IPS-NIHi11 (cell line): ENCODE measurements at regions not wholly inside any gene's neighbourhood (a gene's known extent, or its start where the extent isn't known, plus 50 kb on each side); places are given as distances from the start of the nearest gene placed in this dataset.

ENCODE experiments used
- DNase-seq: peaks from one replicate; pipeline ENCODE4 v3.0.0; 2012; ENCODE audit warnings: mixed read lengths, low spot score

DNA sequence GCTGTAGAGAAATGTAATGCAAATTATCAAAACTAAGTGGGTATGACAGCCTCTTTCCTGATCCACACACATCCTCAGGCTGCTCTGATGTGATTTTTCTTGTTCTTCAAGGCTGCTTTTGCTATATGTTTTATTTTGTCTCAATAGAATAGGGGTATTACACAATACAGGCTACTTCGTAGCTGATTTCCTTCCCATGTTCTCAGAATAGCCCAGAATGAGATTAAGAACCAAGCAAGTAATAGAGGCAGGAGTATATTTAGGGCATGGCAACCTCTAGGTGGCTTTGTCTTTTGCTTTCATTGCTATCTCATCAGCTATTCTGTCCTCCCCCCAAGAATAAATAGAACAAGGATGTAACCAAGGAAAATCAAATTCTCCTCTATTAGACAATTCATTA lies 241.8 kb downstream of the ALDH8A1 start:
- no peak for DNase-seq

DNA sequence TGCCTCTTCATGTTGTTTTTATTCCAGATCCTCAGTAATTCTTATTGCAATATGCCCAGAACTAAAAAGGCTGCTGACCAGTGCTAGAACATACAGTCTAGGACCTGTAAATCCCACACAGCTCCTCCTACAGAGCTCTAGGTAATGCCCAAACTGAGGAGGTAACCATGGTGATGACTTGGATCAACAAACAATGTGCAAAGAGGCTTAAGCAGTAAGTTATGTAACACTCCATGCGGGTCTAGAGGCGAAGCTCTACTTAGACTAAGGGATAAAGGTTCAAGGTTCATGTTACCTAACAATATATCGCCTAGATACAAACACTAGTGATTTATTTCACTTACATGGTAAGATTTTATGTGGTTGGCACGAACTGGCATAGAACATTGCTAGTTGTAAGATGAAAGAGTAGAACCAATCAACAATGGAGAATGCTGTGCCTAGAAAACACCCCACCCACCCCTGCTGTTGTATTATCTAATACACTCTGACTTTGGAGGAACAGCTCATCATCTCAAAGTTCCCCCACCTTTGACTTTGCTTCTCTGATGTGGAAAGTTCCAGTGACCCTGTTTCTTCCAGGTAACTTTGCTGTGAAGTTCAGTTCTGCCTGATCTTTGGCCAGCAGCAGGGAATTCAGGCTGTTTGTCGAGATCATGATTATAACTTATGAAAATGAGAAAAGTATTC lies 242.4 kb downstream of the ALDH8A1 start:
- peak; percentile 27 for DNase-seq

DNA sequence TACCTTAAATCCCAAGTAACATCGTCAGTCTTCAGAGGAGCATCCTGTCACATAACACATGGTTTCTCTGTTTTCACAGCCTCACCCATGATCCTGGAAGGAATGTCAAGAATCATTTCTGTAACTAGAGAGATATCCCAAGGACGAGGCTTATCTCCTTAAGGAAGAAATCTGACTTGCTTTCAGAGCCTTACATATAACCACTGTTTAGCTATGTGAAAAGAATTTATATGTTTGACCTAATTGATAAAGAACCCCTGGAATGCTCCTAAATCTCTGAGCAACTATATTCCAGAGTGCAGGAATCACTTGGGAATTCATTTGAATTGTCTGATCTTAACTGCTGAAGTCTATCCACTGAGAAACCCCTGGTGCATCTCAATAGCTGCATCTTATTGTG lies 243.1 kb downstream of the ALDH8A1 start:
- no peak for DNase-seq

DNA sequence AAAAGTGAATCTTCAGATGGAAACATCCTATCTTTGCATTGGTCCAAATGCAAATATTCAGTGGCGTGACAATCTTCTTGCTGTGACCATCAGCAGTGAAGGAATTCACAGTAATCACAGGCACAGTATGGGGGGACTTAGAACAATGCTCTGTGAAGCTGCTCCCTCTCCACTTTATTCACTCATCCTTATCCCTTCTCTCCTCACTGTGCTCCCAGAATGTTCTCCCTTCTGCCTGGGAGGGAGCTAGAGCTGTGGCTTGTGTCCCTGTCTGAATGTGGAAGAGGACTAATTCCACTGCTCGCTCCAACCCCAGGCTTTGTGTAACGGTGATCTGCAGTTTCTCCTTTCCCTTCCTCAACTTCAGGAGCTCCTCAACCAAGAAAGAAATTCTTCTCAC lies 243.7 kb downstream of the ALDH8A1 start:
- DNase-seq = peak; percentile 35

DNA sequence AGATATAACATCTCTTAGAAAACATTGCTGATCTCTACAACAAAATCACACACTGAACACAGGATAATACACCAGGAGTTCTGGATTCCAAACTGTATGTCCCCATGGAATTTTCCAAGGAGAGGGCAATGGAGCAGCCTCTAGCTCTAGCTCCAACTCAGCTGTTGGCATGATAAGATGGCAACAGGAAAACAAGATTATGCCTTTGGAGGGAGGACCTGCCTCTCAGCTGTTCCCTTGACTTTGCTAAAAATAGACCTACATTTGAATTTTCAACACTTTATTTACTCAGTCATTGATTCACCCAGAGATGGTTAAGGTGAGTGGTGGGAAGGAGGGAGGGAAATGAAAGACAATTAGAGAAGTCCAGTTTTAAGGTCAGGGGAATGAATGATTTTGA lies 246.7 kb downstream of the ALDH8A1 start:
- no peak for DNase-seq

DNA sequence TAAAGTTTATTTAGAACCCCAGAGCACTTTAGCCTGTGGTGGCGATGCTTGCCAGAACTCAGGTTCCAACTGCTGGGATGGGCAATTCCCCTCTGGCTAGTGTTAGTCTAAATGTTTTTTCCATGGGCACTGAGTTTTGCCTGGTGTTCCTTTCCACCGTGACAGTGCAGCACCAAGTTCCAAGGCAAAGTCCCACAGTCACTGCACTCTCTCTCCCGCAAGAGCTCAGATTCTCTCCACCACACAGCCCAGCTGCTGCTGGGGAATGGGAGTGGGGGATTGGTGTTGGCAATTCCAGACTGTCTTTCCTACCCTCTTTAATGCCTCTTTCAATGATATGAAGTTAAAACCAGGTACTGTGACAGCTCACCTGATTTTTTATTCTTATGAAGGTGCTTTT lies 247.6 kb downstream of the ALDH8A1 start:
- no peak for DNase-seq

DNA sequence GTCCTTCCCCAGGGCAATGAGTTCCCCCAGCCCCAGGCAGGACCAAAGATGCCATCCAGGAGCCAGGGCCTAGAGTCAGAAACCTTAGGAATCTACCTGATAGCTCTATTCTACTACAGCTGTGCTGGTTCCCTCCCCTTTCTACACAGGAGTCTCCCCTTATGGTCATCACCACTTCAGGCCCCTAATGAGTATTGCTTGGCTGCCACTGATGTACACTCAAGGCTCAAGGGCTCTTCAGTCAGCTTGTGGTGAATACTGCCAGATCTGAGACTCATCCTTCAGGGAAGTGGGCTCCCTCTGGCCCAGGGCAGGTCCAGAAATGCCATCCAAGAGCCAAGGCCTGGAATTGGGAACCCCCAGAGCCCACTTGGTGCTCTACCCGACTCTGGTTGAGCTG lies 248.6 kb downstream of the ALDH8A1 start:
- DNase-seq = no peak

DNA sequence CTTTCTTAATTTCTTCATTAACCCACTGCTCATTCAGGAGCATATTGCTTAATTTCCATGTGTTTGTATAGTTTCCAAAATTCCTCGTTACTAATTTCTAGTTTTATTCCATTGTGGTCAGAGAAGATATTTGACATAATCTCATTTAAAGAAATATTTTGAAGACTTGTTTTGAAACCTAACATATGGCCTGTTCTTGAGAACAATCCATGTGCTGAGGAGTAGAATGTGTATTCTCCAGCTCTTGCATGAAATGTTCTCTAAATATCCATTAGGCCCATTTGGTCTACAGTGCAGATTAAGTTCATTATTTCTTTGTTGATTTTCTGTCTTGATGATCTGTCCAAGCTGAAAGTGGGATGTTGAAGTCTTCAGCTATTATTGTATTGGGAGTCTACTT lies 251.7 kb downstream of the ALDH8A1 start:
- no peak for DNase-seq

DNA sequence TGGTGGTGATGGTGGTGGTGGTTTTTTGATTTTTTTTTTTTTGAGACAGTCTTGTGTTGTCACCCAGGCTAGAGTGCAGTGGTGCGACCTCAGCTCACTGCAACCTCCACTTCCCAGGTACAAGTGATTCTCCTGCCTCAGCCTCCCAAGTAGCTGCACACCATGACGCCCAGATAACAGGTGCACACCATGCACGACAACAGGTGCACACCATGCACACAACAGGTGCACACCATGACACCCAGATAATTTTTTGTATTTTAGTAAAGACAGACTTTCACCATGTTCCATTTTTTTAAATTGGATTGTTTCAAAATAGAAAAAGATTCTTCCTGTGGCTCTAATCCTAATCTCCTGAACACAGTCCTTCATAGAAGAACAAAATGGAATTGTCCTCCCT lies 257.9 kb downstream of the ALDH8A1 start:
- DNase-seq = no peak

DNA sequence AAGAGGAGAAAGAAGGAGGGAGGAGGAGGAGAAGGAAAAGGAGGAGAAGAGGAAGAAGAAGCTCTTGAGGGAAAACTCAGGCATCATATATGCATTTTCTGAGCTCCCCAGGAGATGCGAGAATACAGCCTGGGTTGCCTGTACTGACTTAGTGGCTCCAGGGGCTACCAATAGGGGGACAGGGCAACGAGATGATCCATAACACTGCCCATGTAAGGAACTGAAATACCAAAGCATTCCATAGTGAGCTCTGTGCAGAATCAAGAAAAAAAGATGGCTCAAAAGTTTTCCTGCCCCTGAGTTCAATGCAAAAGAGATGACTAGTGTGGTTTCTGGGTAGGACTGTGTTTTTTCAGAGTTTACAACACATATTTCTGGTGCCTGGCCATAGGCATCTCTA lies 258.7 kb downstream of the ALDH8A1 start:
- DNase-seq = no peak

DNA sequence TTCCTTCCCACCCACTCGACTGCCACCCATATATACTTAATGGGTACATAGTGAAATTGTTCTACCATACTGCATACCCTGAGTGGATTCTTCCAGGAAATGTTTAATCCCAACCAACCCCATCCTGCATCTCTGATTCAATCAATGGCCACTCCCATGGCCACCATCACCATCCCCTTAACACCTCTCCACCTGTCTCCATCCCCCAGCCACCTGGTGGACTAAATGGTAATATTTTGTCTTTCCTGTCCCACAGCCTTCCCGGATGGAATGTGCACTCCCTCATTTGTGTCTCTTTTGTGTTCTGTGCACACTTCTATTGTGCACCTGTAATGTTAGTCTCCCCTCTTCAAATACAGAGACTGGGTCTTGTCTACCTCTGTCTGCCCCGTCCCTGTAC lies 259.9 kb downstream of the ALDH8A1 start:
- DNase-seq = no peak

DNA sequence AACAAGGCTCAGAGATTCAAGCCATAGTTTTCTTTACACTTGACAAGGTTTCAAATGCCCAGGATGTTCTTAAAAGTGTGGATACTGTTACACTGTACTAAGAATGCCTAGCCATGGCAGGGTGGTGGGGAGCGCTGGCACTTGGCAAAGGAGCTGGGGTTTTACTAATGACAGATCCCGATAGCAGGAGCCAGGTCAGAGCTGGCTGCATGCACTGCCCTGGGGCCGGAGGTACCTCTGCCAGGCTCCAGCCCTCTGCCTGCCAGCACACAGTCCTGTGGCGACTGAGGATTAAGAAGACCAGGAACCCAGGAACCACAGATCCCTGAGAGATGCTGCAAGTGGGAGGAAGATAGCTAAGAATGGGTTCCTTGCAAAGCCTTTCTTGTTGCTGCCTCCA lies 260.3 kb downstream of the ALDH8A1 start:
- DNase-seq = no peak

DNA sequence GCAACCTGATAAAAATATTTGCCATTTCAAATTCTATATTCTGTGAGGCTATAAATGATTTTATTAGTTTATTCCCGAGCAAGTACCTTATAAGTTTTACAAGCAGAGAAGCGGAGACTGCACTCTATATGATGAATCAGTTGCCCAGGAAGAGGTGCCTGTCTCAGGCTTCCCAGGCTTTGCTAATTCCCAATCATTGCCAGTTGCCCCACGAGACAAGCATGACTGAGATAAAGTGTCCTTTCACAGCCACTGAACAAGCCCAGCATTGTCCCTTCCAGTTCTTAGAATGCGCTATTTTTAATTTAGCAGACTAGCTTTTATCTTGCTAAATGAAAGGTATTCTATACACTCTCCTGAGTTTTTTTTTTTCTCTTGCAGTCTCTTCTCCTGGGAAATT lies 260.7 kb downstream of the ALDH8A1 start:
- no peak for DNase-seq

DNA sequence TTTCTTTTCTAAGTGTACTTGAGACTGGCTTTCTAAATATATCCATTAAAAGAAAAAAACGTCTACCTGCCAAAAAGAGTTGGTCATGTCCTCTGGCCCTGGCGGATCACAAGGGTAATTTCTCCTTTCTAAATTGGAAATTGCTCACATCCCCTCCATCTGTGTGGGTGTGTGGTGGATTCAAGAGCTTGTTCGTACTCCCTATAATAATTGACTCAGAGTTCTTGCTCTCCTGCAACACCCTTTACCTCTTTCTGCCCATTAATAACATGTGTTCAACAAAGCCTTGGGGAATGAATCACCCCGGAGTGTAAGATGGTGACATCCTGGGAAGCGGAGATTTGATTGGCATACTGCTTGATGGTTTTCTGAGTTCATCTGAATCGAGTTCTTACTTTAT lies 263.8 kb downstream of the ALDH8A1 start:
- DNase-seq = no peak

DNA sequence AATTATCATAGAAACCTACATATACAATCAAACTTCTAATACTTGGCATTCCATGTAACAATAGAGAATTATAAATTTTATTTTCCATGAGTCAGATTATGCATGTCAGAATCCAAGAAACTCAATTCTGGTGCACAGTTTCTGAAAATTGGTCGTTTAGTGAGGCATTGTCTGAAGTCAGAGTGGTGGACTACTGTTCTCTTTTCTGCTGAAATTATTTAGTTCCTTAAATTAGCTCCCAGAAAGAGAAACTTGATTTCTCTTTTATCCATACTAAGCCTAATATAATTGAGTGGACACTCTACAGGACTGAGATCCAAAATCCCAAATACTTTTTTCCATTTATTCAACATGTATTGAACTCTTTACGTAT lies 265.5 kb downstream of the ALDH8A1 start:
- no peak for DNase-seq

DNA sequence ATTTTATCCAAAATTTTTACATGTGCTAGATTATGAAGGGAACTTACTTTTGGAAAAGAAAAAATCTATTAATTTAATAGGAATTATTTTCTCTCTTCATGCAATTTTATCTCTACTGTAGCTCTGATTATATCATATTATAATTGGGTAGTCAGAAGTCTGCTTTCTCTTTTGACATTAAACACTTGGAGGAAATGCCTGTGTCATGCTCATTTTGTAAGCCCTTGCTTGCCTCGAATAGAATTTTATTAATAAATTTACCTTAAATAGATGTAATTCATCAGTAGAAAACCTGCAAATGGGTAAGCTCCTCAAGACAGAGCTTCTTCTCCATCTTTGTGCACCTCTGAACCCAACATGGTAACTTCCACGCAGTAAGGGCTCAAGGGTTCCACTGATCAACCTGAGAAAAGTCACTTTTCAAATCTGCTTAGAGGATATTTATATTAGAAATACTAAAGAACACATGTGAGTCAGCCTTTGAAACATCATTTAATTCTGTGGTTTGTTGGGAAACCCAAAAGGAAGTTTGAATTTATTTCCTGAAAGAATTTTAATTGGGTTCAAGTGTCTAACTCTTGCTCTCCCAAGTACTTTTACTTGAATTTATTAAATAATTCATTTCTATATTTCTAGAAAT lies 266.0 kb downstream of the ALDH8A1 start:
- DNase-seq = no peak

DNA sequence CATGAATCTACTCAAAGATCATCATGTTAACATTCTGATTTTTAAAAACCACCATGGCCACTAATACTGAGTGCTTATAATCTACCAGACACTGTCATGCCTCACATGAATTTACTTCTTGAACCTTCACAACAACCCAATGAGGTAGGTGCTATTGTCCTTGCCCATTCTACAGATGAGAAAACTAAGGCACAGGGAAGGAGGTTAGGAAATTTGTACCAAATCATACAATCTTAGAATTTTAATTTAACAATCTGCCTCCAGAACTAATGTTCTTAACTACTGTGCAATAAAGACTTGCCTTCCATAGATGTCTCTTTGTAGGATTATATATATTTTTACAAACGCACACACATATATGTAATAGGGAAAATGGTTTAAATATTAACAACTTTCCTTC lies 269.5 kb downstream of the ALDH8A1 start:
- DNase-seq = no peak

DNA sequence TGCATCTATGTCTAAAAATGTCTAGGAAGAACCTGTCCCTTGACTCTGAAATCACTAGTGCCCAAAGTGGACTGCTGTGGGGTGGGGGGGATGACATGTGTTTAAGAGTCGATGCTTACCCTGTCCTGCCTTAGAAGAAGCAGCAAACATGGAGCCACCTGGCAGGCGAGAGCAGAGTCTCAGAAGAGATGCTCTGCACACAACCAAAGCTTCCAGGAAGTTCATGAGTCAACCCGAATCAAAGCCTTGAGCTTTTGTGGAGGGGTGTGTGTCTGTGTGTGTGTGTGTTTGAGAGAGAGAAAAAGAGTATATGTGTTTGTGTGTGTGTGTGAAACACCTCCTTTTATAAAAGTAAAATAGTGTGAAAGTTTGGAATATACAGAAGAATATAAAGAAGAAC lies 269.9 kb downstream of the ALDH8A1 start:
- no peak for DNase-seq

DNA sequence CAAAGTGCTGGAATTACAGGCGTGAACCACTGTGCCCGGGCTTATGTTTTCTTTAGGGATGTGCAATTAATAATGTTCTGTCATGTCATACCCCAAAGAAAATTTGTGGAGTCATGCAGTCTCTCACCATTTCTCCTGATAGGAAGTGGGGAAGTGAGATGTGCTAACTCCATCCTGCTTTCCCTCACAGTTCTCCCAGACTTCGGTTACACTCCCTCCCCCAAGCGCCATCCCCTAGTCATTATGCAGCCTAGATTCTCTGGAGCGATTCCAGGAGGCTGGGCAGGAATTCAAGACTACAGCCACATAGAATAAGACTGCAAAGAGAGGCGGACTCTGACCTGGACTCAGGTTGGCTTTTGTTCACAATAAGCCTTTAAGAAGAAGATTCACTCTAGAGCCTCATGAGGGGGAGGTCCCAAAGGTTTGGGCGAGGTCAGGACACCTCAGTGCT lies 271.4 kb downstream of the ALDH8A1 start:
- peak; percentile 21 for DNase-seq

DNA sequence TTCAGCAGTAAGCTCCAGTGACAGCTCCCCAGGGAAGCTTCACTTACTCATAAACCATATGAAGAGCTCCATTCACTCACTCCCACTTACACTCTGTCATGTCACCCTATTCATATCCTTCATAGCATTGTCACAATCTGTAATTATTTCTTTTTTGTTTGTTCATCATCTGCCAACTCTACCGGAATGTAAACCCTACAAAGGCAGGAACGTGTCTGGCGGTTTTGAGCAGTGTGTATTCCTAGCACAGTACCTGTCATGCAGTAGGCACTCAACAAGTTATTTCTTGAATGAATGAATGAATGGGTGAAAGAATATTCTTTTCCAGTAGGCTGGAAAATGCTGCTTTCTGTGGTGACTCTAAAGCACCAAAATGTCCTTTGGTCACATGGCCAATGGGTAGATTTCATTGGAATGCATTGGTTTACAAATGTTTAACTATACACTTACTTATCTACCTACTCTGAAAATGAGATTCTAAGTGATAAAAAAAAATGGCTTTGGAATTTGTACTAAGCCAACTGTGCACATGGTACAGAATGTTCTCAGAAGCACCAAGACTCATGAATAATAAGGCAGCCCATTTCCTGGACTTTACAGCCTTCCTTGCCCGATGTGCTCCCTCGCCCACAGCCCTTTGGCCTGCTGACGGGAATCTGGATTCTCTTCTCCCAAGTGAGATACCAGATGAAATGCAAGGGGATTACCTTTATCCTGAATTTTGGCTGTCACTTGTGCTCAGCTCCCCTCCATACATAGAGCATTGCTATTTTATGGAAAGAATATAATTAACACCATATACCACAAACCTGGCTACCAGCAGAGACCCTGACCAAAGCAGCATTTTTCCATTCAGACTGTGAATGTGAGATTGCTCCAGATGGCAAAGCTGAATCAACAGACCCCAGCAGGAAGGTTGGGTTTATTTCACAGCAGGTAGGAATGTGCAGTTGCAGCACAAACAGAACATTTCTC lies 273.3 kb downstream of the ALDH8A1 start:
- DNase-seq = no peak

DNA sequence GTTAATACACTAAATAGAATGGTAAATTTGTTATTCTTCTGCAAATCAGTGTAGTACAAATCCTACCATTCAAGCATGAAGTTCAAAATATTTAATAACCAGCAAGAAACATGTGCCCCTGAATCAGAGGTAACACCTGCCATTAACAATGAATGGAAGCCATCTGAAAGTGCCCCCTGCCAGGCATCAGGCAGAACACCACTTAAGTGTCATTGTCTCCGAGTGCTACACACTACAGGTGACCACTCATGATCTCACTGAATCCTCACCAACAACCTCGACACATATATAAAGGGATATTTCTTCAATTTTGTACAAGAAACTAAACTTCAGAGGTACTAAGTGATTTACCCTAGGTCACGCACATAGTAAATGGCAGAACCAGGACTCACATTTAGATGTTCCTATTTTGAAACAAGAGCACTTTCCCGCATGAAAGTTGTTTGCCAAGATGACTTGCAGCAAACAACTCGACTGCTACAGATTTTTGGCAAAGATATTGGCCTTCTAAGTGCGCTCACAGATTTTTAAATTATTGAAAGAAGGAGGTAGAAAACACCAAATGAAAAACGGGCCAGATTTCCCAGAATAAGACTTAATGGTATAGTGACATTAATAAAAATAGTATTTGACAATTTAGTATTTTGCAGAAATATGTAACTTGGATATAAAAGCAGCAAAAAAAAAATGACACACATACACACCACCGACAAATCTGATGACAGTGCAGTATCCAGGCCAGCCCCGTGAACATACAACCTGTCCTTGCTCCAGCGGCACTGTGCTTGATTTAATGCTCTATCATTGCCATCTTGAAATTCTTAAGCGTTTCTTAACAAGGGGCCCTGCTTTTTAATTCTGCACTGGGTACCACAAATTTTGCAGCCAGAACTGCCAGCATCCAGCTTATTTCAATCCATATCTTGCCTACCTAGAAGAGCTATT lies 274.5 kb downstream of the ALDH8A1 start:
- no peak for DNase-seq

DNA sequence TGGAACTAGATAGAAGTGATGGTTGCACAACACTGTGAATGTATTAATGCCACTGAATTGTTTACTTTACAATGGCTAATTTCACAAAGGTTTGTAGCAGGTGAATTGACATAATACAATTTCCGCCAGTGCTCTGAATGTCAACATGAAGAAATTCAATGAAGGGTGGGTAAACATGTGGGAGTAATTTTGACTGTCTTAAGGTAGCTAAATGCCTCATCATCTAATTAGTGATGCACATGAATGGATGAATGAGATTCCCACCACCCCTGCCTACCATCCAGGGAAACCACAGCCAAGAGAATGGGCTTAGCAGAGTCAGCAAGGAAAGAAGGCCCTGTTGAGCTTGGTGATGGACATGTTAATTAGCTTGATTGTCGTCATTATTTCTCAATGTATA lies 275.3 kb downstream of the ALDH8A1 start:
- DNase-seq = no peak
